ENCODE measurements at regions not wholly inside any gene's neighbourhood (a gene's known extent, or its start where the extent isn't known, plus 50 kb on each side); places are given as distances from the start of the nearest gene placed in this dataset.
A peak's percentile ranks its signal among the peaks of the same experiment; 100 is the strongest.

DNA sequence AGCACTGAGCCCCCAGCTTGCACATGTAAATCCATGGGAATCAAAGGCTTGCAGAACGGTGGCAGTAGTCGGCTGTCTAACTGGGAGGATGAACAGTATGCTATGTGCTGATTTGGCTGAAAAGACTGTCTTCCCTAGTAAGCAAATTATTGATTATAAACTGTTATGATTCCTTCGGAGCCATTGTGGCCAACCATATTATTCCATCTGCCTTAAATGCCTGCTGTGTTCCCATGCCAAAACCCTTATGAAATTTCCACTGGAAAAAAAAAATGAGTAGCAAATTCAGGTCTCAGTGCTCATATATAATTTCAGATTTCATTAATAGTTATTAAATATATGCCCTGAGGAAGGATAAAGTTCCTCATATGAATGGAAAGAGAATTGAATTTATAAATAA, 132.7 kb upstream of the MID1 start:
- H3K9me3 ChIP-seq (ENCODE audit: severe bottlenecking) = no peaks in the 10 kb centered on the region
- no peak for ATAC-seq (ENCODE audit: low read depth)
- TF ChIP-seq, protein P1, sequence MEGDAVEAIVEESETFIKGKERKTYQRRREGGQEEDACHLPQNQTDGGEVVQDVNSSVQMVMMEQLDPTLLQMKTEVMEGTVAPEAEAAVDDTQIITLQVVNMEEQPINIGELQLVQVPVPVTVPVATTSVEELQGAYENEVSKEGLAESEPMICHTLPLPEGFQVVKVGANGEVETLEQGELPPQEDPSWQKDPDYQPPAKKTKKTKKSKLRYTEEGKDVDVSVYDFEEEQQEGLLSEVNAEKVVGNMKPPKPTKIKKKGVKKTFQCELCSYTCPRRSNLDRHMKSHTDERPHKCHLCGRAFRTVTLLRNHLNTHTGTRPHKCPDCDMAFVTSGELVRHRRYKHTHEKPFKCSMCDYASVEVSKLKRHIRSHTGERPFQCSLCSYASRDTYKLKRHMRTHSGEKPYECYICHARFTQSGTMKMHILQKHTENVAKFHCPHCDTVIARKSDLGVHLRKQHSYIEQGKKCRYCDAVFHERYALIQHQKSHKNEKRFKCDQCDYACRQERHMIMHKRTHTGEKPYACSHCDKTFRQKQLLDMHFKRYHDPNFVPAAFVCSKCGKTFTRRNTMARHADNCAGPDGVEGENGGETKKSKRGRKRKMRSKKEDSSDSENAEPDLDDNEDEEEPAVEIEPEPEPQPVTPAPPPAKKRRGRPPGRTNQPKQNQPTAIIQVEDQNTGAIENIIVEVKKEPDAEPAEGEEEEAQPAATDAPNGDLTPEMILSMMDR (IDR thresholded peaks at IDR 0.05; ENCODE audit: poor library complexity, severe bottlenecking) = no peak
- no peak overlapping the region for H3K27ac ChIP-seq (ENCODE audit: poor library complexity, severe bottlenecking)
- H3K36me3 ChIP-seq (ENCODE audit: low read depth) = no peaks in the 10 kb centered on the region
- H3K27me3 ChIP-seq (ENCODE audit: insufficient read depth, poor library complexity, severe bottlenecking) = no peaks in the 10 kb centered on the region
- no peak overlapping the region for H3K4me3 ChIP-seq (ENCODE audit: severe bottlenecking)
- H3K4me1 ChIP-seq (ENCODE audit: insufficient read depth, poor library complexity, severe bottlenecking) = peaks cover 6% of the 10 kb centered on the region
- no peak for DNase-seq (ENCODE audit: low spot score)

DNA sequence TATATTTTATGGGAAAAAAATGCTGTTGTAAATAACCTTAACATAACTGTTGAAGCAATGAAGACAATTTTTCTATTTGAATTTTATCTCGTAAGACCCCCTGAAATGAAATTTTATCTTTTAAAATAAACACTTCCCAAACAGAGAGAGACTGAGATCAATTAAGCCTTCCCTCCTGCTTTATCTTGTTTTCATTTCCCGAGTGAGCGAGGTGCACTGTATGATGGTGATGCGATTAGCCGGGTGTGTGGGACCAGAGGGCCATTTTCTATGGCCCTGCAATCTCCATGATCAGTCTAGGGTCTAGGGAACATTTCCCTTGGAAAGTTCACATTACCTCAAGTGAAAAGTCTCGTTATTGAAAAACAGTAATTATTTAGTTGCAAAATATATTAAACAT, 134.1 kb upstream of the MID1 start:
- no peak overlapping the region for H3K4me3 ChIP-seq (ENCODE audit: severe bottlenecking)
- no peak overlapping the region for H3K27ac ChIP-seq (ENCODE audit: poor library complexity, severe bottlenecking)
- TF ChIP-seq, protein P1 (IDR thresholded peaks at IDR 0.05; ENCODE audit: poor library complexity, severe bottlenecking) = no peak
- H3K4me1 ChIP-seq (ENCODE audit: insufficient read depth, poor library complexity, severe bottlenecking) = peaks cover 6% of the 10 kb centered on the region
- H3K36me3 ChIP-seq (ENCODE audit: low read depth) = no peaks in the 10 kb centered on the region
- no peak for DNase-seq (ENCODE audit: low spot score)
- no peaks in the 10 kb centered on the region for H3K27me3 ChIP-seq (ENCODE audit: insufficient read depth, poor library complexity, severe bottlenecking)
- ATAC-seq (ENCODE audit: low read depth) = no peak
- no peaks in the 10 kb centered on the region for H3K9me3 ChIP-seq (ENCODE audit: severe bottlenecking)

DNA sequence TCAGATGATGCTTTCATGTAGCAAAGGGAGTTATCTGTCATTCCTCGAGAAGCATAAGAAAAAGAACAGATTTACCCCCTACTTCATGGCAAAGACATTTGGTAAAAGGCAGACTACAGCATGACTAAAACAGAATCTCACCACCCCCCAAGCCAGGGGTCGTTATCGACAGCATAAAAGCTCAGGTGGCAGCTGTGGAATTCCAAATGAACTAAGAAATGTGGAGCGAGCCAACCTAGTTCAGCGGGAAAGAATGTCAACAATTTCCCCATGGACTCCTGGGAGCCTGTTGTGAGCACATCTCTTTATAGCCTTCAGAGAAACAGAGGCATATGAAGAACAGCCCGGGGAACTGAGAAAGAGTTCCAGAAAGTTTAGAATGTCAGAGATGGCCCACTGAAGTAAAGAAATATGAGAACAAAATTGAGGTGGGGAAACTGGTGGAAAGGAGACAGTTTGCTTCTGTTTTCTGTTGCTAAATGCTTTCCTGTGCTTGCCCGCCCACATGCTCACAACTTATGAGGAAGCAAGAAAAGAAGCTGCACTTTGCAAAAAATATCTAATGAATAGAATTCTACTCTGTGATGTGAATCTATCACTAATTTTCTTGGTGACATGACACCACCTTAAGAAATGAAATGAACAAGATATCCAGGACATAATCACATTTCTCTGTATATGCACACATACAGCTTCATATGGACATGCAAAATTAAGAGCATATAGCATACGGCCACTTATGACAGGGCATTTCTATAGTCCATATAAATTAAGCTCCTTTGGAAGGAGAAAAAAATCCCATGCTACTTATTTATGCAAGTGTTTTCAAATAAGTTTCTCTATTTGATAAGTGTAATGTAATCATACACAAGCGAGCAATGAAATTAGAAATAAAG, 135.3 kb upstream of the MID1 start:
- Histone ChIP-seq H3K4me3 (ENCODE audit: severe bottlenecking) (no peak overlapping the region), H3K36me3 (ENCODE audit: low read depth) (no peaks in the 10 kb centered on the region), H3K27ac (ENCODE audit: poor library complexity, severe bottlenecking) (peak overlapping the region; percentile 6), H3K4me1 (ENCODE audit: insufficient read depth, poor library complexity, severe bottlenecking) (peaks cover 6% of the 10 kb centered on the region), H3K27me3 (ENCODE audit: insufficient read depth, poor library complexity, severe bottlenecking) (no peaks in the 10 kb centered on the region), H3K9me3 (ENCODE audit: severe bottlenecking) (no peaks in the 10 kb centered on the region)
- DNase-seq (ENCODE audit: low spot score) (no peak), ATAC-seq (ENCODE audit: low read depth) (peak; percentile 49; the same call in 2 of the 3 replicates)
- TF ChIP-seq, protein P1 (IDR thresholded peaks at IDR 0.05; ENCODE audit: poor library complexity, severe bottlenecking) = no peak

DNA sequence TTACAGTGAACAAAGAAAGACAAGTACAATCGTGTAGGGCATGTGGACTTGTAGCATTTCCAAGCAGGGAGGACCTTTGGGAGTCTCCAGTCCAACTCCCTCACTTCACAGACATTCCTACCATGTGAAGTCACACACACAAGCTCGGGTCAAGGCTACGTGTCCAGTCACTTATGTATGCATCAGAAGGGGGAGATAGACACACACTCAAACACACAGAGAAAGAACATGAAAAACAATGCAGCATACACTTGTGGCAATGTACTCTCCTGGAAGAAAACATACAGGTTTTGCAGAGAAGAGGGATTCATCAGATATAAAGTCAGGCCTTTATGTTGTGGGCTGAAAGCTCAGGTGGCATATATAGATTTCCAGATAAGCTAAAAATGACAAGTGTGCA, 136.1 kb upstream of the MID1 start:
- Histone ChIP-seq H3K36me3 (ENCODE audit: low read depth) (no peaks in the 10 kb centered on the region), H3K9me3 (ENCODE audit: severe bottlenecking) (no peaks in the 10 kb centered on the region), H3K27ac (ENCODE audit: poor library complexity, severe bottlenecking) (peak overlapping the region; percentile 6), H3K4me3 (ENCODE audit: severe bottlenecking) (no peak overlapping the region), H3K27me3 (ENCODE audit: insufficient read depth, poor library complexity, severe bottlenecking) (no peaks in the 10 kb centered on the region), H3K4me1 (ENCODE audit: insufficient read depth, poor library complexity, severe bottlenecking) (peaks cover 7% of the 10 kb centered on the region)
- TF ChIP-seq, protein P1 (IDR thresholded peaks at IDR 0.05; ENCODE audit: poor library complexity, severe bottlenecking) = no peak
- ATAC-seq (ENCODE audit: low read depth) (peak; percentile 93), DNase-seq (ENCODE audit: low spot score) (no peak)
